22Rv1 (cell line): ENCODE measurements at regions not wholly inside any gene's neighbourhood (a gene's known extent, or its start where the extent isn't known, plus 50 kb on each side); places are given as distances from the start of the nearest gene placed in this dataset.

Source experiments
- H3K27ac ChIP-seq: fragments of 450-650 bp; 2 replicates; pipeline ENCODE4 v1.5.1; 2017
- ZFX ChIP-seq: fragments of 450-650 bp; IDR thresholded peaks from 2 replicates; pipeline ENCODE4 v1.6.1; 2017; ENCODE audit warnings: antibody characterized with exemption, borderline replicate concordance
- TF ChIP-seq, protein P1 (sequence below): fragments of 450-650 bp; IDR thresholded peaks from 2 replicates; pipeline ENCODE4 v1.5.1; 2017; ENCODE audit warnings: mild to moderate bottlenecking

DNA sequence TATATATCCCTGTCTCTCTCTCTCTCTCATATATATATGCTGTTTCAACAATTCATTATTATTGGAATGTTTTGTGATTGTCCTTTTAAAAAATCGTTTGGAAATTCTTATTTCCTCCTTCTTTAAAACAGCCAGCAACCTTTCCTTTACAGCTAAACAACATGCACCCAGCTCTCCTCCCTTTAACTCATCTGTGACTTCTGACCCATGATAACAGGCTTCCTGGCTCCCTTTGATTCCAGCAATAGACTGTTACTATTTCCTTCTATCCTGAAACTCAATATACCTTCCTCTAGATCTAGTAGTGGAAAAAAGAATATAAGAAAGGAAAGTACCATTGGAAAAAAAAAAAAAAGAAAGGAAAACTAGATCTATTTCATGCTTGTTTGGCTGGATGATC lies 254.7 kb upstream of the RGMB start:
- H3K27ac ChIP-seq, result no peak overlapping the region
- TF ChIP-seq ZFX, result no peak
- TF ChIP-seq, protein P1, sequence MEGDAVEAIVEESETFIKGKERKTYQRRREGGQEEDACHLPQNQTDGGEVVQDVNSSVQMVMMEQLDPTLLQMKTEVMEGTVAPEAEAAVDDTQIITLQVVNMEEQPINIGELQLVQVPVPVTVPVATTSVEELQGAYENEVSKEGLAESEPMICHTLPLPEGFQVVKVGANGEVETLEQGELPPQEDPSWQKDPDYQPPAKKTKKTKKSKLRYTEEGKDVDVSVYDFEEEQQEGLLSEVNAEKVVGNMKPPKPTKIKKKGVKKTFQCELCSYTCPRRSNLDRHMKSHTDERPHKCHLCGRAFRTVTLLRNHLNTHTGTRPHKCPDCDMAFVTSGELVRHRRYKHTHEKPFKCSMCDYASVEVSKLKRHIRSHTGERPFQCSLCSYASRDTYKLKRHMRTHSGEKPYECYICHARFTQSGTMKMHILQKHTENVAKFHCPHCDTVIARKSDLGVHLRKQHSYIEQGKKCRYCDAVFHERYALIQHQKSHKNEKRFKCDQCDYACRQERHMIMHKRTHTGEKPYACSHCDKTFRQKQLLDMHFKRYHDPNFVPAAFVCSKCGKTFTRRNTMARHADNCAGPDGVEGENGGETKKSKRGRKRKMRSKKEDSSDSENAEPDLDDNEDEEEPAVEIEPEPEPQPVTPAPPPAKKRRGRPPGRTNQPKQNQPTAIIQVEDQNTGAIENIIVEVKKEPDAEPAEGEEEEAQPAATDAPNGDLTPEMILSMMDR, result no peak

DNA sequence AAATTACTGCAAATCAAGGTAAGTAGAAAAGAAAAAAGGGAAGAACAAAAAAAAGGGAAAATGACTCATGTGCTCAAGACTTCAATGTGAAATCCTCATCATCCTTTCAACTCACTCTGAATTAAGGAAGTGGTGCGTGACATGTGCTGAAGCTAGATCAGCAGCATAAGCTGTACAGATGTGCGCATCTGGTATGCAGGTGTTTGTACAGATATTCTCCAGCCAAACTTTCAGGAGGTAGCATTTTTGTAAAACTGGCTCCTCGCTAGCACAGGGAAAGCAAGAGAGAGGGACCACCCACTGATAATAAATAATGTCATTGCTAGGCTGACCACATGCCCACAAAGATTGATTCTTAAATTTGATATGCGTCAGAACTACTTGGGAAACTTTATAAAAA lies 253.9 kb upstream of the RGMB start:
- TF ChIP-seq, protein P1, result no peak
- TF ChIP-seq ZFX, result no peak
- H3K27ac ChIP-seq, result no peak overlapping the region

DNA sequence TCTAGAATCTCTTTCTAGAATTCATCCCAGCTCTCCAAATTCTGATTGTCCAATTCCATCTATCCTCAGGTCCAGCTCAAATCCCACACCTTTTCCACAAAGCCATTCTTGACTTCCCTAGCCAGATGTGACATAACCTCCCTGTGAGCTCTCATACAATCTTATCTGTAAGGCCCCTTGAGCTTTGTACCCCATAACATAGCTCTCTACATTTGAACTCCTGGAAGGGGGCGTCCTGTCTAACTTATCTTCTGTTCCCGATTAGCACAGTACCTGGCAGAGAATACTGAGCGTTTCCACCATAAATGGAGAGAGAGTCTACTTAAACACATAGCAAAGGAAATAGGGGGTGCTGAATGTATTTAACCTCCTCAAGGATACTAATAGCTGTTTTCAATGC lies 251.6 kb upstream of the RGMB start:
- TF ChIP-seq, protein P1, result no peak
- no peak for TF ChIP-seq ZFX

DNA sequence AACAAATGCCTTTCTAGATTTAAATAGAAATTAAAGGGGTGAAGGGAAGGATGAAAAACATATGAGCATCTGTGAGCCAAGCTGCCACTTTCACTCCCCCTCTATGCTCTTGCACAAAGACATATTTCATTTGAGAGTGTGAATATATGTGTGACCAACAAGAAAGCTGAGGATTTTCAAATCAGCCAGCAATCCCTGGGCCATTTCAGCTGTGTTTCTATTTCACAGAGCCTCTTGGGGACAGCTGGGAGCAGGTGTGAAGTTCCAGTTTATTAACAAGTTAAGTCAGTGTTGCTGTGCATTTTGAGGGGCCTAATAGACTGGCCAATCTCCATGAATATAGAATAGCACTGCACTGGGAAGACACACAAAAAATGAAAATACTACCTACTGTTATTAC lies 248.7 kb upstream of the RGMB start:
- TF ChIP-seq, protein P1, result no peak

More for the DNA sequence above, 251.6 kb upstream of the RGMB start:
- H3K27ac ChIP-seq, result no peak overlapping the region

DNA sequence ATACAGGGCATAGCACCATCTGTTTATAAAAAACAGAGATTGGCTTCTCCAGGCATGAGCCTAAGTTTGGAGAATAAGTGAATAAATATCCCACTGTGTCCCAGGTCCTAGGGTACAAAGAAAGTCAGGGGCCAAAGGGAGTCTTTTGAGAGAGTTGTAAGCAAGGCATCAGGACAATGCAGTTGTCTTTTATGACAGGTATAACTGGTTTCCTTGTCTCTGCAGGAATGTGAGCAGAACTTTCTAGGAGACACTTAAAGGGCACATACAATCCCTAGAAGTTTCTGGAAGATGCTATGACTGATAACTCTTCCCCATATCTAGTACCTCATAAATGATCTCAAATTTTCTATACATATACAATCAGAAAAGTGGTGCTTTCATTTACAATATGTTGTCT lies 245.6 kb upstream of the RGMB start:
- no peak for TF ChIP-seq ZFX
- TF ChIP-seq, protein P1, result no peak
- H3K27ac ChIP-seq, result no peak overlapping the region

More for the DNA sequence above, 248.7 kb upstream of the RGMB start:
- no peak overlapping the region for H3K27ac ChIP-seq

DNA sequence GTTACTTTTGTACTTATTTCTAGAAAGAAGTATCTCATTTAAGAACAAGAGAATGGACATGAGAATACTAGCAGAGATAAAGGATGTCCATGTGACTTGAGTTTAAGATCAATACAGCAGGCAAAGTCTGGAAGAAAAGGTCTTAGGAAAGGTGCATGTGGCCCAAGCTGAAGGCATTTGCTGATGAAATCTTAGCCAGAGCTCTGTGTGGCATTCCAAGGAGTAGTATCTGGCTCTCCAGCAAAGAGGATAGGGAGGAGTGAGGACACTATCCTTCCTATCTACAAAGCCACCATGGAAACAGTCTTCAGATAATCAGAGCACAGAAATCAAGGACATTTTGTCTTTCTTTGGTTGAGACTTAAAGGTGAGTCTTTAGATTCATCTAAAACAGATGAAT lies 244.1 kb upstream of the RGMB start:
- no peak for TF ChIP-seq ZFX
- TF ChIP-seq, protein P1, result no peak
- H3K27ac ChIP-seq, result no peak overlapping the region

DNA sequence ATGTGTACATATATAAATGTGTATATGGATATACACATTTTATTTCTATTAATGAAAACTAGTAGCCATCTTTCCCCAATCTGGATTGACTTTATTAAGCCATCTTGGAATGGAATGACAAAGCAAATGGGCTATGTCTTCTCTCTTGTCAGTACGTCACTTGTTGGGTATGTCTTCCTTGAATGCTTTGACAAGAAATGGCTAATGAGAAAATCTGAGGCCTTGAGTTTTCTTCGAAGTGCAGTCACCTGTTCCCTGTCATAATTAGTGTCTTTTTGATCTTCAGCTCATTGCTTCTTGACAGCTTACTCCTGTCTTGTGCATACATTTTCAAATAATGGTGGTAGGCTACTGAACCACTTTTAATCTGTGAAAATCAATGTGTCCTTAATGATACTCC lies 243.2 kb upstream of the RGMB start:
- H3K27ac ChIP-seq, result no peak overlapping the region
- TF ChIP-seq, protein P1, result no peak
- no peak for TF ChIP-seq ZFX
